Lower lobe of right lung (tissue), 2 donors: ENCODE measurements at regions not wholly inside any gene's neighbourhood (a gene's known extent, or its start where the extent isn't known, plus 50 kb on each side); places are given as distances from the start of the nearest gene placed in this dataset.
A peak's percentile ranks its signal among the peaks of the same experiment; 100 is the strongest.

Experiments used
- ATAC-seq, 2 donors: fragments of 200-7000 bp; cut with Tn5 transposase; one replicate each; pipeline ENCODE4 v1.9.1; 2020 to 2022; ENCODE audit warnings: mild to moderate bottlenecking in 2 of 2, moderate library complexity in 2 of 2
- DNase-seq: peaks from one replicate; pipeline ENCODE4 v3.0.0-alpha.2; 2020
- H3K27ac ChIP-seq: fragments of 200-600 bp; one replicate; pipeline ENCODE4 v1.8.0; 2022
- H3K27me3 ChIP-seq: fragments of 200-600 bp; one replicate; pipeline ENCODE4 v1.8.0; 2022; ENCODE audit warnings: low read depth
- H3K36me3 ChIP-seq: fragments of 200-600 bp; one replicate; pipeline ENCODE4 v1.8.0; 2022; ENCODE audit warnings: mild to moderate bottlenecking
- H3K4me1 ChIP-seq: fragments of 200-600 bp; one replicate; pipeline ENCODE4 v1.8.0; 2022
- H3K4me3 ChIP-seq: fragments of 200-600 bp; one replicate; pipeline ENCODE4 v1.8.0; 2022; ENCODE audit warnings: mild to moderate bottlenecking
- H3K9me3 ChIP-seq: fragments of 200-600 bp; one replicate; pipeline ENCODE4 v1.8.0; 2022
- intact Hi-C: fragments of 100-400 bp; cut with DNase I; formaldehyde crosslinking; loops from one replicate; pipeline ENCODE4 v1.11.0; 2022
- TF ChIP-seq, protein P1 (sequence below): fragments of 200-600 bp; IDR thresholded peaks from one replicate; pipeline ENCODE4 v1.8.0; 2022; ENCODE audit warnings: antibody characterized with exemption, mild to moderate bottlenecking
- donor health status: DM: no; HTN: yes; CAD: no; lungs with severe emphysema.

DNA sequence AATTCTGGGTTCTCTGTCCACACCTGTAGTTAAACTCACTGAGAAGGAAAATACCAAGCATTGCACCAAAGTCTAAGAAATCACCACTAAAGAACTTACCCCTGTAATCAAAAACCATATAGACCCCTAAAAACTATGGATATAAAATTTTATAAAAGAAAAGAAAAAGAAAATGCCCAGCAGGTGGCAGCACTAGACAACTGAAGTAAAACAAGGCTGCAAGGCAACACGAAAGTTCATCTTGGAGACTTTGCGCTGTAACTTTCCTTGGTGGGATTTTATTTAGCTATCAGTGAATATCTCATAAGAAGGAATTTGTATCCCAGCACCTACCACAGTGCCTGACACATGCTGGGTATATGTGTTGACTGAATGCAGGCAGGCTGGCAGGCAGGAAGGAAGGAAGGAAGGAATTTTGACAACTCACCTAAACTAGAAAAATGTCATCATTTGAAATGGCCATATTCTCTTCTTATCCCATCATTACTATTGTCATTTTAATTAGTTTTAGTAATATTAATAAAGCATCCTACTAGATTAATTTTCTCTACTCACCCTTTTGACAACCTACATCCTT is 68.2 kb upstream of the ETV6 start:
- Histone ChIP-seq H3K4me1 (peaks cover 19% of the 10 kb centered on the region), H3K4me3 (no peak overlapping the region), H3K27me3 (no peaks in the 10 kb centered on the region), H3K27ac (no peak overlapping the region), H3K9me3 (no peaks in the 10 kb centered on the region), H3K36me3 (no peaks in the 10 kb centered on the region)
- intact Hi-C loops: loop anchor here (2.0 kb wide), 1 partner anchor 452 kb away; no protein-coding TSS in a partner anchor
- TF ChIP-seq, protein P1, sequence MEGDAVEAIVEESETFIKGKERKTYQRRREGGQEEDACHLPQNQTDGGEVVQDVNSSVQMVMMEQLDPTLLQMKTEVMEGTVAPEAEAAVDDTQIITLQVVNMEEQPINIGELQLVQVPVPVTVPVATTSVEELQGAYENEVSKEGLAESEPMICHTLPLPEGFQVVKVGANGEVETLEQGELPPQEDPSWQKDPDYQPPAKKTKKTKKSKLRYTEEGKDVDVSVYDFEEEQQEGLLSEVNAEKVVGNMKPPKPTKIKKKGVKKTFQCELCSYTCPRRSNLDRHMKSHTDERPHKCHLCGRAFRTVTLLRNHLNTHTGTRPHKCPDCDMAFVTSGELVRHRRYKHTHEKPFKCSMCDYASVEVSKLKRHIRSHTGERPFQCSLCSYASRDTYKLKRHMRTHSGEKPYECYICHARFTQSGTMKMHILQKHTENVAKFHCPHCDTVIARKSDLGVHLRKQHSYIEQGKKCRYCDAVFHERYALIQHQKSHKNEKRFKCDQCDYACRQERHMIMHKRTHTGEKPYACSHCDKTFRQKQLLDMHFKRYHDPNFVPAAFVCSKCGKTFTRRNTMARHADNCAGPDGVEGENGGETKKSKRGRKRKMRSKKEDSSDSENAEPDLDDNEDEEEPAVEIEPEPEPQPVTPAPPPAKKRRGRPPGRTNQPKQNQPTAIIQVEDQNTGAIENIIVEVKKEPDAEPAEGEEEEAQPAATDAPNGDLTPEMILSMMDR: peak; percentile 60
- DNase-seq (no peak), ATAC-seq (peak in 1 of 2 donors; percentile 61)

DNA sequence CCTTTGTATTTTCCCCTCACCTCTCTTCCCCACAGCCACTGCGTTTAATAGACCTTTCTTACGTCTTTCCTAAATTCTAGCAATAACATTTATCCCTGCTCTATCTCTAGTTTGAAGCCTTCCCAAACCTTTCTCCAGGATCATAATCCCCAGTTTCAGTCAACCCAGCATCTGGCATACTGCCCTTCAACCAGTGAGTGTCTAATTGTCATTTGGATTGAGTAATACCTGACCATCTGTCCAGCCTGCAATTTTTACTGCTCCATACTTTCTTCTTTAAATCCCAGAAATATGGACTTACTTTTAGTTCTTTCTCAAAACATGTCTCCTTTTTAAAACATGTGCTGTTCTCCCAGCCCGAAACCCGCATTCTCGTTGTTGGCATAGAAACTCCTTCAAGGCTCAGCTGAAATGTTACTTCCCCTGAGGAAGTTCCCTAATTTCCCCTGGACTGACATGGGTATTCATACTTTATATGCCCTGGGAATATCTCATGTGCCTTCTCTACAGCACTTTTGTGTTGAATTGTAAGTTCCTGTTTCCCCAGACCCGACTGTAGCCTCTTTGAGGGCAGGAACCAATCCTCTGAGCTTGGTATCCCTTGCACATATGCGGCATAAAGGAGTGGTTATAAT is 65.1 kb upstream of the ETV6 start:
- H3K27me3 ChIP-seq: no peaks in the 10 kb centered on the region
- H3K36me3 ChIP-seq: no peaks in the 10 kb centered on the region
- no peak overlapping the region for H3K27ac ChIP-seq
- DNase-seq: no peak
- no peak overlapping the region for H3K4me3 ChIP-seq
- no peak for ATAC-seq
- intact Hi-C loops: no loop called here
- H3K4me1 ChIP-seq: peaks cover 19% of the 10 kb centered on the region
- TF ChIP-seq, protein P1: no peak
- no peaks in the 10 kb centered on the region for H3K9me3 ChIP-seq

DNA sequence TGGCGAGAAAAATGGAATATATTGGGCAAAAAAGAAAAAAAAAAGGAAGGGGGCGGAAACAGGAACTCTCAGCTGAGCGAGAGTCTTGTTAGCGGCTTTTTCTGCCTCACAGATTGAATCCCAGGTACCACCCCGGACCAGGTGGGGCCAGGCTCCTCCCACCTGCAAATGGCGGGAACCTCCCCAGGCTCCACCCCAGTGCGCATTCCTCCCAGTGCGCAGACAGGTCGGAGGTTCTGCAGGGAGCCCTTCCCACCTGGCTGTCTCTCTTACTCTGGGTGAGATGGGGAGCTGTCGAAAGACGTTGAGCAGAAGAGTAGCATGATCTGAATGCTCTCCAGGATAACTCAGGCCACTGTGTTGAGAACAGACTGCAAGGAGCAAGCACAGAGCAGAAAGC is 57.0 kb upstream of the ETV6 start:
- intact Hi-C loops: no loop called here
- Histone ChIP-seq H3K27ac (no peak overlapping the region), H3K4me1 (no peaks in the 10 kb centered on the region), H3K36me3 (no peaks in the 10 kb centered on the region), H3K9me3 (no peaks in the 10 kb centered on the region), H3K4me3 (no peak overlapping the region), H3K27me3 (no peaks in the 10 kb centered on the region)
- ATAC-seq (no peak), DNase-seq (no peak)
- TF ChIP-seq, protein P1: no peak

DNA sequence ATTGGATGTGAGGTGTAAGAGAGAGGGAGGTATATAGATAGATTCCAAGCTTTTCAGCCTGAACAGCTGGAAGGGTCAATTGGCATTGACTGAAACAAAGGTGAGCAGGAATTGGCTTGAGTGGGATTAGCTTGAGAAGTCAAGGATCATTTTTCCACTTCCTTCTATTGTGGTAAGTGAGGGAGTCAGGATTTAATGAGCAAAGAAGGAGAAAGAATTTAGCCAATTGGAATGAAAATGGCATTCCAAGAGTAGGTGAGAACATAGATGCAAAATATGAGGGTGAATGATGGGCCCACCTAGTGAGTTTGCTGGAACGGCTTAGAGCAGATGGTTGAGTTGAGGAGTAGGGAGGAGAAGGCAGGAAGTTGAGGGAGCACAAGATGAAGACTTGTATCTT is 56.5 kb upstream of the ETV6 start:
- intact Hi-C loops: no loop called here
- Histone ChIP-seq H3K4me1 (no peaks in the 10 kb centered on the region), H3K4me3 (no peak overlapping the region), H3K27me3 (no peaks in the 10 kb centered on the region), H3K36me3 (no peaks in the 10 kb centered on the region), H3K27ac (no peak overlapping the region), H3K9me3 (no peaks in the 10 kb centered on the region)
- ATAC-seq (no peak), DNase-seq (no peak)
- TF ChIP-seq, protein P1: no peak

DNA sequence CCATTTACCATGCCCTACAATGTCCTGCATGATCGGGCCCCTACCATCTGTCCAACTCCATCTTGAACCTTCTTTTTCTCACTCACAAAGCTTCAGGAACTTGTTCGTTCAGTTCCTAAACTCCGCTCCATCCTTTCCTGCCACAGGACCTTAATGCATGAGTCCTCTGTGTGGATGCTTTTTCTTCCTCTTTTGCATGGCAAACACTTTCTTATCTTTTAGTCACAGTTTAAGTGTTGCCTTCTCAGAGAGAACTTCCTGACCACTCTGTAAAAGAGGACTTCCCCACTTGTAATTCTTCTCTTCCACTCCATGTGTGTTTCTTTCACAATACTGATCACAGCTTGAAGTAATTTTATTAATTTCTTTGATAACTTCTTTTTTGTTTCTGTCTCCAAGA is 54.4 kb upstream of the ETV6 start:
- Histone ChIP-seq H3K4me3 (no peak overlapping the region), H3K27ac (no peak overlapping the region), H3K27me3 (no peaks in the 10 kb centered on the region), H3K9me3 (no peaks in the 10 kb centered on the region), H3K4me1 (no peaks in the 10 kb centered on the region), H3K36me3 (no peaks in the 10 kb centered on the region)
- ATAC-seq (peak in 1 of 2 donors; percentile 23), DNase-seq (no peak)
- TF ChIP-seq, protein P1: no peak
- intact Hi-C loops: no loop called here
